ENCODE measurements at regions not wholly inside any gene's neighbourhood (a gene's known extent, or its start where the extent isn't known, plus 50 kb on each side); places are given as distances from the start of the nearest gene placed in this dataset.

- TF ChIP-seq CTCF (IDR thresholded peaks at IDR 0.05; ENCODE audit: extremely low read depth, missing control alignments), result no peak
- DNase-seq (ENCODE audit: low spot score), result no peak
These were observed 239.2 kb upstream of the MIR17HG start for GRCh38 chr13:91108315-91108714.

GRCh38 chr13:91111476-91112200, 235.8 kb upstream of the MIR17HG start:
- no peak for DNase-seq (ENCODE audit: low spot score)
- no peak for TF ChIP-seq CTCF (IDR thresholded peaks at IDR 0.05; ENCODE audit: extremely low read depth, missing control alignments)

- DNase-seq (ENCODE audit: low spot score), result no peak
- TF ChIP-seq CTCF (IDR thresholded peaks at IDR 0.05; ENCODE audit: extremely low read depth, missing control alignments), result no peak
These were observed 235.1 kb upstream of the MIR17HG start for GRCh38 chr13:91112201-91112923.

- TF ChIP-seq CTCF (IDR thresholded peaks at IDR 0.05; ENCODE audit: extremely low read depth, missing control alignments), result no peak
- DNase-seq (ENCODE audit: low spot score), result no peak
These were observed 234.6 kb upstream of the MIR17HG start for GRCh38 chr13:91112924-91113277.

- no peak for TF ChIP-seq CTCF (IDR thresholded peaks at IDR 0.05; ENCODE audit: extremely low read depth, missing control alignments)
- DNase-seq (ENCODE audit: low spot score), result no peak
These were observed 231.7 kb upstream of the MIR17HG start for GRCh38 chr13:91115776-91116175.

- no peak for DNase-seq (ENCODE audit: low spot score)
- no peak for TF ChIP-seq CTCF (IDR thresholded peaks at IDR 0.05; ENCODE audit: extremely low read depth, missing control alignments)
These were observed 230.1 kb upstream of the MIR17HG start for GRCh38 chr13:91117351-91117750.

- TF ChIP-seq CTCF (IDR thresholded peaks at IDR 0.05; ENCODE audit: extremely low read depth, missing control alignments), result no peak
- no peak for DNase-seq (ENCODE audit: low spot score)
These were observed 227.8 kb upstream of the MIR17HG start for GRCh38 chr13:91119643-91120042.
